SK-N-SH (cell line): ENCODE measurements at regions not wholly inside any gene's neighbourhood (a gene's known extent, or its start where the extent isn't known, plus 50 kb on each side); places are given as distances from the start of the nearest gene placed in this dataset.
A peak's percentile ranks its signal among the peaks of the same experiment; 100 is the strongest.

Source experiments
- CTCF ChIA-PET: fragments of 300-600, 350-600 bp; formaldehyde crosslinking; extraction: SDS; loops from one replicate; lab custom pipeline; 2021; lab: Yijun Ruan, JAX
- POLR2A ChIA-PET: fragments of 350-600 bp; sonication (Branson Sonifier 250); formaldehyde crosslinking; extraction: SDS; loops from one replicate; lab custom pipeline; 2020; ENCODE audit warnings: antibody characterized with exemption, inconsistent platforms; lab: Yijun Ruan, JAX
- DNase-seq: peaks from one replicate; pipeline ENCODE4 v3.0.0; 2012
- H2AFZ ChIP-seq: fragments of 200-600 bp; sonication (generic); 2 replicates; pipeline ENCODE4 v1.8.1; 2016; ENCODE audit warnings: antibody characterized with exemption, mild to moderate bottlenecking, low read depth
- H3F3A ChIP-seq: fragments of 200-600 bp; sonication (generic); replicated peaks from 2 replicates; pipeline ENCODE3; 2016; ENCODE audit warnings: antibody characterized with exemption, mild to moderate bottlenecking; ENCODE audit not compliant: insufficient read depth
- H3K27ac ChIP-seq, 2 experiments: fragments of 200-500 bp in 1 of 2; fragments of 200-600 bp in 1 of 2; sonication (Bioruptor generic) in 1 of 2; sonication (generic), shearing (Covaris generic) in 1 of 2; 2 replicates each; pipeline versions ENCODE4 v1.5.1 to v1.6.1; 2014 to 2016; ENCODE audit warnings: low read depth in 2 of 2, inconsistent platforms in 1 of 2, low read length in 1 of 2, mild to moderate bottlenecking in 1 of 2, mixed read lengths in 1 of 2
- H3K27me3 ChIP-seq: fragments of 200-600 bp; sonication (generic), shearing (Covaris generic); 2 replicates; pipeline ENCODE4 v1.6.1; 2016; ENCODE audit warnings: mixed run types; ENCODE audit not compliant: insufficient read depth
- H3K36me3 ChIP-seq, 2 experiments: fragments of 200-500 bp in 1 of 2; fragments of 200-600 bp in 1 of 2; sonication (Bioruptor generic) in 1 of 2; sonication (generic) in 1 of 2; replicated peaks in 1 of 2; 2 replicates each; pipeline versions ENCODE3 to v1.5.1; 2014 to 2016; ENCODE audit warnings: low read length in 1 of 2, mild to moderate bottlenecking in 1 of 2; ENCODE audit not compliant: insufficient read depth in 2 of 2, control insufficient read depth in 1 of 2
- H3K4me1 ChIP-seq, 2 experiments: fragments of 200-500 bp in 1 of 2; fragments of 200-600 bp in 1 of 2; sonication (Bioruptor generic) in 1 of 2; sonication (generic), shearing (Covaris generic) in 1 of 2; 2 replicates each; pipeline versions ENCODE4 v1.5.1 to v1.6.1; 2014 to 2016; ENCODE audit warnings: low read depth in 1 of 2, low read length in 1 of 2, mixed run types in 1 of 2; ENCODE audit not compliant: insufficient read depth in 2 of 2, control insufficient read depth in 1 of 2
- H3K4me2 ChIP-seq: fragments of 200-600 bp; sonication (generic), shearing (Covaris generic); 2 replicates; pipeline ENCODE4 v1.6.1; 2017; ENCODE audit warnings: mixed run types
- H3K4me3 ChIP-seq, 2 experiments: fragments of 200-500 bp in 1 of 2; fragments of 200-600 bp in 1 of 2; sonication (Bioruptor generic) in 1 of 2; sonication (generic), shearing (Covaris generic) in 1 of 2; 2 replicates each; pipeline versions ENCODE4 v1.5.1 to v1.8.1; 2014 to 2016; ENCODE audit warnings: low read depth in 2 of 2, inconsistent platforms in 1 of 2, low read length in 1 of 2, mild to moderate bottlenecking in 1 of 2, mixed read lengths in 1 of 2, moderate library complexity in 1 of 2
- H3K79me2 ChIP-seq: fragments of 200-600 bp; sonication (generic); 2 replicates; pipeline ENCODE4 v1.8.1; 2017; ENCODE audit warnings: mild to moderate bottlenecking; ENCODE audit not compliant: insufficient read depth
- H3K9ac ChIP-seq: fragments of 200-600 bp; sonication (generic); 2 replicates; pipeline ENCODE4 v1.6.1; 2017; ENCODE audit warnings: mixed run types
- H3K9me2 ChIP-seq: fragments of 200-600 bp; sonication (generic); 2 replicates; pipeline ENCODE4 v1.6.1; 2017; ENCODE audit warnings: mixed run types
- H3K9me3 ChIP-seq: fragments of 200-600 bp; sonication (generic); 2 replicates; pipeline ENCODE4 v1.6.1; 2017; ENCODE audit warnings: mixed run types, mild to moderate bottlenecking, moderate library complexity
- H4K20me1 ChIP-seq: fragments of 200-600 bp; sonication (generic); 2 replicates; pipeline ENCODE4 v1.6.1; 2017; ENCODE audit warnings: mild to moderate bottlenecking, mixed run types; ENCODE audit not compliant: insufficient read depth
- CHD2 ChIP-seq: fragments of 150-350 bp; IDR thresholded peaks from 2 replicates; pipeline ENCODE4 v1.6.1; 2018; ENCODE audit warnings: low read length; ENCODE audit not compliant: partially characterized antibody
- EP300 ChIP-seq, 2 experiments: IDR thresholded peaks; 2 replicates each; pipeline versions ENCODE4 v1.4.0 to v1.6.1; 2012; ENCODE audit warnings: borderline replicate concordance in 1 of 2, low read depth in 1 of 2, low read length in 1 of 2
- FOSL2 ChIP-seq: IDR thresholded peaks from 2 replicates; pipeline ENCODE4 v1.4.0; 2012; ENCODE audit warnings: low read depth, mild to moderate bottlenecking, moderate library complexity, borderline replicate concordance
- FOXJ3 ChIP-seq: sonication (generic); formaldehyde crosslinking; IDR thresholded peaks from 2 replicates; pipeline ENCODE4 v1.5.1; 2020; ENCODE audit warnings: mild to moderate bottlenecking, missing genetic modification reagents
- GABPA ChIP-seq: IDR thresholded peaks from 2 replicates; pipeline ENCODE4 v1.4.0; 2012; ENCODE audit warnings: low read depth, mild to moderate bottlenecking
- JUND ChIP-seq: IDR thresholded peaks from 2 replicates; pipeline ENCODE4 v1.4.0; 2012
- MXI1 ChIP-seq: IDR thresholded peaks from 2 replicates; pipeline ENCODE4 v1.6.1; 2012; ENCODE audit warnings: mild to moderate bottlenecking, low read depth, low read length, improper control_type of control experiment
- NFIC ChIP-seq: IDR thresholded peaks from 2 replicates; pipeline ENCODE4 v1.4.0; 2012; ENCODE audit warnings: borderline replicate concordance
- POLR2AphosphoS5 ChIP-seq: IDR thresholded peaks from 2 replicates; pipeline ENCODE4 v1.6.1; 2012; ENCODE audit warnings: low read depth, low read length
- RAD21 ChIP-seq: IDR thresholded peaks from 2 replicates; pipeline ENCODE4 v1.6.1; 2012; ENCODE audit warnings: mild to moderate bottlenecking, low read length
- SIN3A ChIP-seq: IDR thresholded peaks from 2 replicates; pipeline ENCODE4 v1.6.1; 2012; ENCODE audit warnings: low read depth, mild to moderate bottlenecking, low read length, moderate library complexity, borderline replicate concordance
- YY1 ChIP-seq: IDR thresholded peaks from 2 replicates; pipeline ENCODE4 v1.4.0; 2012; ENCODE audit warnings: low read depth, mild to moderate bottlenecking
- WGBS: methylation state at CpG from one replicate; pipeline ENCODE4 v1.1.6; 2017; ENCODE audit warnings: low lambda C conversion rate; 5-methylcytosine and 5-hydroxymethylcytosine counted together
- TF ChIP-seq, protein P1 (sequence below): IDR thresholded peaks from 2 replicates; pipeline ENCODE4 v1.6.1; 2012; ENCODE audit warnings: mild to moderate bottlenecking, low read depth, low read length, moderate library complexity
- TF ChIP-seq, protein P2 (sequence below): IDR thresholded peaks from 2 replicates; pipeline ENCODE4 v1.4.0; 2012; ENCODE audit warnings: low read depth, borderline replicate concordance
- TF ChIP-seq, protein P3 (sequence below): fragments of 200-600 bp; sonication (generic); IDR thresholded peaks from 2 replicates; pipeline ENCODE4 v1.6.1; 2017; ENCODE audit warnings: antibody characterized with exemption, mild to moderate bottlenecking, moderate library complexity
- TF ChIP-seq, protein P4 (sequence below): IDR thresholded peaks from 2 replicates; pipeline ENCODE4; 2012
- TF ChIP-seq, protein P5 (sequence below): IDR thresholded peaks from 2 replicates; pipeline ENCODE4 v1.4.0; 2012; ENCODE audit warnings: low read depth, borderline replicate concordance
- TF ChIP-seq, protein P6 (sequence below): fragments of 150-350 bp; IDR thresholded peaks from 2 replicates; pipeline ENCODE4 v1.6.1; 2017; ENCODE audit warnings: antibody characterized with exemption, low read length, low read depth, borderline replicate concordance

DNA sequence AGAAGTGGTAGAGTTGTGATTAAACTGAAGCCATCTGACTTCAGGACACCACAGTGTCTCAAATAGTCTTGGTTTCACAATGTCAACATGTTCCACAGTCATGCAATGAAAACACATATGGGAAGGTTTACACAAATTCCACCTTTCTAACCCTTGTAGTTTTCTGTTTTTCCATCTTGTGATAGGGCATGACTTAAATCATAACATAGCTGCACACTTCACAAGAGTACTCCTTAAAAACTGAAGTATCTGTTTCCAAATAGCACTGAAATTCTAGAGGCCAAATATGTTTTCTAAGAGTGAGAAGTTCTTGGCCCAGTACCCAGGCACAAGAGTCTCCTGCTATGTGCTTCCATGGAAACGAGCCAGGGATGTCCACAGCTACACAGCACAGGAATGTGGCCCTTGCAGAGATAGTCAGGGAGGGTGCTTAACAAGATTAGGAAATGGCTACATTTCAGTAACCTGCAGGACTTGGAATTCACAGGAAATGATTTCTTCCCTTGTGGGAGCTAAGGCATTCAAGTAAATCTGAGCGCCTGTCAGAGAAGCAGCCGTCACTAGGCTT lies 269.1 kb downstream of the NDFIP2 start (continued):
- TF ChIP-seq, protein P1, sequence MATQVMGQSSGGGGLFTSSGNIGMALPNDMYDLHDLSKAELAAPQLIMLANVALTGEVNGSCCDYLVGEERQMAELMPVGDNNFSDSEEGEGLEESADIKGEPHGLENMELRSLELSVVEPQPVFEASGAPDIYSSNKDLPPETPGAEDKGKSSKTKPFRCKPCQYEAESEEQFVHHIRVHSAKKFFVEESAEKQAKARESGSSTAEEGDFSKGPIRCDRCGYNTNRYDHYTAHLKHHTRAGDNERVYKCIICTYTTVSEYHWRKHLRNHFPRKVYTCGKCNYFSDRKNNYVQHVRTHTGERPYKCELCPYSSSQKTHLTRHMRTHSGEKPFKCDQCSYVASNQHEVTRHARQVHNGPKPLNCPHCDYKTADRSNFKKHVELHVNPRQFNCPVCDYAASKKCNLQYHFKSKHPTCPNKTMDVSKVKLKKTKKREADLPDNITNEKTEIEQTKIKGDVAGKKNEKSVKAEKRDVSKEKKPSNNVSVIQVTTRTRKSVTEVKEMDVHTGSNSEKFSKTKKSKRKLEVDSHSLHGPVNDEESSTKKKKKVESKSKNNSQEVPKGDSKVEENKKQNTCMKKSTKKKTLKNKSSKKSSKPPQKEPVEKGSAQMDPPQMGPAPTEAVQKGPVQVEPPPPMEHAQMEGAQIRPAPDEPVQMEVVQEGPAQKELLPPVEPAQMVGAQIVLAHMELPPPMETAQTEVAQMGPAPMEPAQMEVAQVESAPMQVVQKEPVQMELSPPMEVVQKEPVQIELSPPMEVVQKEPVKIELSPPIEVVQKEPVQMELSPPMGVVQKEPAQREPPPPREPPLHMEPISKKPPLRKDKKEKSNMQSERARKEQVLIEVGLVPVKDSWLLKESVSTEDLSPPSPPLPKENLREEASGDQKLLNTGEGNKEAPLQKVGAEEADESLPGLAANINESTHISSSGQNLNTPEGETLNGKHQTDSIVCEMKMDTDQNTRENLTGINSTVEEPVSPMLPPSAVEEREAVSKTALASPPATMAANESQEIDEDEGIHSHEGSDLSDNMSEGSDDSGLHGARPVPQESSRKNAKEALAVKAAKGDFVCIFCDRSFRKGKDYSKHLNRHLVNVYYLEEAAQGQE: peak; percentile 63; the same call in 1 of the 2 replicates
- TF ChIP-seq POLR2AphosphoS5 (peak; percentile 42; the same call in 1 of the 2 replicates), FOSL2 (peak; percentile 27; the same call in 1 of the 2 replicates), RAD21 (0 out of 2 replicates have a peak, but pooled peaks have one; percentile 1), FOXJ3 (CRISPR knock-in tag) (no peak), EP300 (IDR thresholded peaks at IDR 0.05; ENCODE audit: borderline replicate concordance in 1 of 2, low read depth in 1 of 2, low read length in 1 of 2) (peak; percentile 68 to 90), YY1 (0 out of 2 replicates have a peak, but pooled peaks have one; percentile 39), SIN3A (peak; percentile 65; the same call in 1 of the 2 replicates), CHD2 (no peak)
- TF ChIP-seq, protein P2, sequence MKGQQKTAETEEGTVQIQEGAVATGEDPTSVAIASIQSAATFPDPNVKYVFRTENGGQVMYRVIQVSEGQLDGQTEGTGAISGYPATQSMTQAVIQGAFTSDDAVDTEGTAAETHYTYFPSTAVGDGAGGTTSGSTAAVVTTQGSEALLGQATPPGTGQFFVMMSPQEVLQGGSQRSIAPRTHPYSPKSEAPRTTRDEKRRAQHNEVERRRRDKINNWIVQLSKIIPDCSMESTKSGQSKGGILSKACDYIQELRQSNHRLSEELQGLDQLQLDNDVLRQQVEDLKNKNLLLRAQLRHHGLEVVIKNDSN: no peak
- TF ChIP-seq, protein P3, sequence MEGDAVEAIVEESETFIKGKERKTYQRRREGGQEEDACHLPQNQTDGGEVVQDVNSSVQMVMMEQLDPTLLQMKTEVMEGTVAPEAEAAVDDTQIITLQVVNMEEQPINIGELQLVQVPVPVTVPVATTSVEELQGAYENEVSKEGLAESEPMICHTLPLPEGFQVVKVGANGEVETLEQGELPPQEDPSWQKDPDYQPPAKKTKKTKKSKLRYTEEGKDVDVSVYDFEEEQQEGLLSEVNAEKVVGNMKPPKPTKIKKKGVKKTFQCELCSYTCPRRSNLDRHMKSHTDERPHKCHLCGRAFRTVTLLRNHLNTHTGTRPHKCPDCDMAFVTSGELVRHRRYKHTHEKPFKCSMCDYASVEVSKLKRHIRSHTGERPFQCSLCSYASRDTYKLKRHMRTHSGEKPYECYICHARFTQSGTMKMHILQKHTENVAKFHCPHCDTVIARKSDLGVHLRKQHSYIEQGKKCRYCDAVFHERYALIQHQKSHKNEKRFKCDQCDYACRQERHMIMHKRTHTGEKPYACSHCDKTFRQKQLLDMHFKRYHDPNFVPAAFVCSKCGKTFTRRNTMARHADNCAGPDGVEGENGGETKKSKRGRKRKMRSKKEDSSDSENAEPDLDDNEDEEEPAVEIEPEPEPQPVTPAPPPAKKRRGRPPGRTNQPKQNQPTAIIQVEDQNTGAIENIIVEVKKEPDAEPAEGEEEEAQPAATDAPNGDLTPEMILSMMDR: no peak
- TF ChIP-seq, all 33 proteins: peak for 16

DNA sequence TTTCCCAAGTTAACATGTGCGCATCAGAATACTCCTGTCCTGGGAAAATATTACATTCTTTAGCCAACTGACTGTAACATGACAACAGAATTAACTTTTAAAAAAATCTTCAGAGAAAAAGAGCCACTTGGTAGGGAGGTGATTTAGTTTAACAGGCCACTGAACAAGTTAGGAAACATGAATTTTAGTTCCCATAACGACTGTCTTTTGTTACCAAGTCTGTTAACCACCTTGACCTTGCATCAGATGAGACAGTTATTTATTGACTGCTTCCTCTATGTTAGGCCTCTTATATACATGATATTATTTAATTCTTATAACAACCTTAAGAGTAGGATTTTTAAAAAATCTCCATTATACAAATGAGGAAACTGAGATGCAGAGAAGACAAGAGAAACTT lies 268.6 kb downstream of the NDFIP2 start:
- ChIA-PET CTCF (interaction anchor here (0.6 kb wide), 1 partner anchor 1046 kb away, joined by 3 read pairs; no protein-coding TSS in a partner anchor), POLR2A (no interaction called here)
- Histone ChIP-seq H3K9ac (0 out of 2 replicates have a peak overlapping the region, but pooled peaks have one; percentile 12), H2AFZ (peak overlapping the region; percentile 14; the same call in 1 of the 2 replicates), H3K36me3 (no peaks in the 10 kb centered on the region), H3K4me3 (no peak overlapping the region), H3K27me3 (no peaks in the 10 kb centered on the region), H3K27ac (peak overlapping the region; percentile 70 to 96), H3K79me2 (no peaks in the 10 kb centered on the region), H3F3A (peaks cover 15% of the 10 kb centered on the region), H3K4me2 (peak overlapping the region; percentile 36), H3K9me3 (no peaks in the 10 kb centered on the region), H4K20me1 (no peaks in the 10 kb centered on the region), H3K9me2 (no peaks in the 10 kb centered on the region), H3K4me1 (peaks cover 8 to 26% of the 10 kb centered on the region in 2 experiments)
- whole genome bisulfite sequencing: 90% methylated on average over 2 of the region's 2 CpGs
- DNase-seq: no peak
- TF ChIP-seq MXI1: no peak
- TF ChIP-seq, protein P4, sequence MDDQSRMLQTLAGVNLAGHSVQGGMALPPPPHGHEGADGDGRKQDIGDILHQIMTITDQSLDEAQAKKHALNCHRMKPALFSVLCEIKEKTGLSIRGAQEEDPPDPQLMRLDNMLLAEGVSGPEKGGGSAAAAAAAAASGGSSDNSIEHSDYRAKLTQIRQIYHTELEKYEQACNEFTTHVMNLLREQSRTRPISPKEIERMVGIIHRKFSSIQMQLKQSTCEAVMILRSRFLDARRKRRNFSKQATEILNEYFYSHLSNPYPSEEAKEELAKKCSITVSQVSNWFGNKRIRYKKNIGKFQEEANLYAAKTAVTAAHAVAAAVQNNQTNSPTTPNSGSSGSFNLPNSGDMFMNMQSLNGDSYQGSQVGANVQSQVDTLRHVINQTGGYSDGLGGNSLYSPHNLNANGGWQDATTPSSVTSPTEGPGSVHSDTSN: no peak
- no peak for TF ChIP-seq EP300 (IDR thresholded peaks at IDR 0.05; ENCODE audit: borderline replicate concordance in 1 of 2, low read depth in 1 of 2, low read length in 1 of 2)
- no peak for TF ChIP-seq JUND
- no peak for TF ChIP-seq NFIC
- no peak for TF ChIP-seq FOXJ3 (CRISPR knock-in tag)
- TF ChIP-seq, protein P5, sequence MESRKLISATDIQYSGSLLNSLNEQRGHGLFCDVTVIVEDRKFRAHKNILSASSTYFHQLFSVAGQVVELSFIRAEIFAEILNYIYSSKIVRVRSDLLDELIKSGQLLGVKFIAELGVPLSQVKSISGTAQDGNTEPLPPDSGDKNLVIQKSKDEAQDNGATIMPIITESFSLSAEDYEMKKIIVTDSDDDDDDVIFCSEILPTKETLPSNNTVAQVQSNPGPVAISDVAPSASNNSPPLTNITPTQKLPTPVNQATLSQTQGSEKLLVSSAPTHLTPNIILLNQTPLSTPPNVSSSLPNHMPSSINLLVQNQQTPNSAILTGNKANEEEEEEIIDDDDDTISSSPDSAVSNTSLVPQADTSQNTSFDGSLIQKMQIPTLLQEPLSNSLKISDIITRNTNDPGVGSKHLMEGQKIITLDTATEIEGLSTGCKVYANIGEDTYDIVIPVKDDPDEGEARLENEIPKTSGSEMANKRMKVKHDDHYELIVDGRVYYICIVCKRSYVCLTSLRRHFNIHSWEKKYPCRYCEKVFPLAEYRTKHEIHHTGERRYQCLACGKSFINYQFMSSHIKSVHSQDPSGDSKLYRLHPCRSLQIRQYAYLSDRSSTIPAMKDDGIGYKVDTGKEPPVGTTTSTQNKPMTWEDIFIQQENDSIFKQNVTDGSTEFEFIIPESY: no peak
- TF ChIP-seq GABPA: no peak
- TF ChIP-seq, protein P6, sequence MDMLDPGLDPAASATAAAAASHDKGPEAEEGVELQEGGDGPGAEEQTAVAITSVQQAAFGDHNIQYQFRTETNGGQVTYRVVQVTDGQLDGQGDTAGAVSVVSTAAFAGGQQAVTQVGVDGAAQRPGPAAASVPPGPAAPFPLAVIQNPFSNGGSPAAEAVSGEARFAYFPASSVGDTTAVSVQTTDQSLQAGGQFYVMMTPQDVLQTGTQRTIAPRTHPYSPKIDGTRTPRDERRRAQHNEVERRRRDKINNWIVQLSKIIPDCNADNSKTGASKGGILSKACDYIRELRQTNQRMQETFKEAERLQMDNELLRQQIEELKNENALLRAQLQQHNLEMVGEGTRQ: no peak
- TF ChIP-seq RAD21: no peak
